Ishikawa (cell line): ENCODE measurements at regions not wholly inside any gene's neighbourhood (a gene's known extent, or its start where the extent isn't known, plus 50 kb on each side); places are given as distances from the start of the nearest gene placed in this dataset.

Experiments
- CREB1 ChIP-seq: IDR thresholded peaks from 2 replicates; pipeline ENCODE4 v1.6.1; 2012; ENCODE audit warnings: low read depth
- EP300 ChIP-seq: IDR thresholded peaks from 2 replicates; pipeline ENCODE4 v1.6.1; 2012; ENCODE audit warnings: borderline replicate concordance
- FOXM1 ChIP-seq: IDR thresholded peaks from 2 replicates; pipeline ENCODE4 v1.6.1; 2012; ENCODE audit warnings: low read depth, borderline replicate concordance
- RAD21 ChIP-seq: IDR thresholded peaks from 2 replicates; pipeline ENCODE4 v1.6.1; 2012; ENCODE audit warnings: low read depth
- TAF1 ChIP-seq: IDR thresholded peaks from 2 replicates; pipeline ENCODE4 v1.6.1; 2012; ENCODE audit warnings: low read depth, mild to moderate bottlenecking
- TCF12 ChIP-seq: IDR thresholded peaks from 2 replicates; pipeline ENCODE4 v1.6.1; 2012; ENCODE audit warnings: low read depth
- TEAD4 ChIP-seq: IDR thresholded peaks from 2 replicates; pipeline ENCODE4 v1.6.1; 2012
- TF ChIP-seq, protein P1 (sequence below): IDR thresholded peaks from 2 replicates; pipeline ENCODE4 v1.6.1; 2012
- TF ChIP-seq, protein P2 (sequence below): IDR thresholded peaks from 2 replicates; pipeline ENCODE4 v1.6.1; 2012
- TF ChIP-seq, protein P3 (sequence below): IDR thresholded peaks from 2 replicates; pipeline ENCODE4 v1.6.1; 2012; ENCODE audit warnings: low read depth, mild to moderate bottlenecking

DNA sequence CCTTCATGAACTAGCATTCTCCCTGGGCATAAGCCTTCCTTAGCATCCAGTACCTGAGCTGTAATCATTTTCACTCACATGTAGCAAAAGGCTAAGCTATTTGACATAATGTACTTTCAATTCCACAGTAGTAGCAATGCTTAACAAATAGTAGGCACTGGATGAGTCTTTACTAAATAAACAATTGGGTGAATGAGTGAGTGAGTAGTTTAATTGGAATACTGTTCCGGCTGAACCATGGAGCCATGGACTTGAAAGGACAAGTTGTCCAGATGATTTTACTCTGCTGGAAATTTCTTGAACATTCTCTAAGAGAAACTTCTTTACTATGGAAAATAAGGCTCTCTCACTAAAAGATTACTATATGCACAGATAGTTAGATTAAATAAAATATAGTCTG is 159.3 kb downstream of the FAM47B start:
- TF ChIP-seq RAD21, result no peak
- no peak for TF ChIP-seq TEAD4
- no peak for TF ChIP-seq FOXM1
- no peak for TF ChIP-seq CREB1
- no peak for TF ChIP-seq TAF1
- TF ChIP-seq, protein P1, sequence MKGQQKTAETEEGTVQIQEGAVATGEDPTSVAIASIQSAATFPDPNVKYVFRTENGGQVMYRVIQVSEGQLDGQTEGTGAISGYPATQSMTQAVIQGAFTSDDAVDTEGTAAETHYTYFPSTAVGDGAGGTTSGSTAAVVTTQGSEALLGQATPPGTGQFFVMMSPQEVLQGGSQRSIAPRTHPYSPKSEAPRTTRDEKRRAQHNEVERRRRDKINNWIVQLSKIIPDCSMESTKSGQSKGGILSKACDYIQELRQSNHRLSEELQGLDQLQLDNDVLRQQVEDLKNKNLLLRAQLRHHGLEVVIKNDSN, result no peak
- TF ChIP-seq, protein P2, sequence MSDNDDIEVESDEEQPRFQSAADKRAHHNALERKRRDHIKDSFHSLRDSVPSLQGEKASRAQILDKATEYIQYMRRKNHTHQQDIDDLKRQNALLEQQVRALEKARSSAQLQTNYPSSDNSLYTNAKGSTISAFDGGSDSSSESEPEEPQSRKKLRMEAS, result no peak
- TF ChIP-seq TCF12, result no peak
- TF ChIP-seq, protein P3, sequence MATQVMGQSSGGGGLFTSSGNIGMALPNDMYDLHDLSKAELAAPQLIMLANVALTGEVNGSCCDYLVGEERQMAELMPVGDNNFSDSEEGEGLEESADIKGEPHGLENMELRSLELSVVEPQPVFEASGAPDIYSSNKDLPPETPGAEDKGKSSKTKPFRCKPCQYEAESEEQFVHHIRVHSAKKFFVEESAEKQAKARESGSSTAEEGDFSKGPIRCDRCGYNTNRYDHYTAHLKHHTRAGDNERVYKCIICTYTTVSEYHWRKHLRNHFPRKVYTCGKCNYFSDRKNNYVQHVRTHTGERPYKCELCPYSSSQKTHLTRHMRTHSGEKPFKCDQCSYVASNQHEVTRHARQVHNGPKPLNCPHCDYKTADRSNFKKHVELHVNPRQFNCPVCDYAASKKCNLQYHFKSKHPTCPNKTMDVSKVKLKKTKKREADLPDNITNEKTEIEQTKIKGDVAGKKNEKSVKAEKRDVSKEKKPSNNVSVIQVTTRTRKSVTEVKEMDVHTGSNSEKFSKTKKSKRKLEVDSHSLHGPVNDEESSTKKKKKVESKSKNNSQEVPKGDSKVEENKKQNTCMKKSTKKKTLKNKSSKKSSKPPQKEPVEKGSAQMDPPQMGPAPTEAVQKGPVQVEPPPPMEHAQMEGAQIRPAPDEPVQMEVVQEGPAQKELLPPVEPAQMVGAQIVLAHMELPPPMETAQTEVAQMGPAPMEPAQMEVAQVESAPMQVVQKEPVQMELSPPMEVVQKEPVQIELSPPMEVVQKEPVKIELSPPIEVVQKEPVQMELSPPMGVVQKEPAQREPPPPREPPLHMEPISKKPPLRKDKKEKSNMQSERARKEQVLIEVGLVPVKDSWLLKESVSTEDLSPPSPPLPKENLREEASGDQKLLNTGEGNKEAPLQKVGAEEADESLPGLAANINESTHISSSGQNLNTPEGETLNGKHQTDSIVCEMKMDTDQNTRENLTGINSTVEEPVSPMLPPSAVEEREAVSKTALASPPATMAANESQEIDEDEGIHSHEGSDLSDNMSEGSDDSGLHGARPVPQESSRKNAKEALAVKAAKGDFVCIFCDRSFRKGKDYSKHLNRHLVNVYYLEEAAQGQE, result no peak
- no peak for TF ChIP-seq EP300
